Calu3 (cell line): ENCODE measurements at regions not wholly inside any gene's neighbourhood (a gene's known extent, or its start where the extent isn't known, plus 50 kb on each side); places are given as distances from the start of the nearest gene placed in this dataset.

Experiments used
- BruUV-seq: library from RNA; stranded (reverse); fragments of 400-500 nt; replicated peaks from 2 replicates; lab custom pipeline; 2021; lab: Mats Ljungman, UMichigan
- CTCF ChIA-PET: fragments of 300-600 bp; sonication (Branson Sonifier 250); formaldehyde crosslinking; loops from one replicate; lab custom pipeline; 2022; ENCODE audit warnings: antibody characterized with exemption; lab: Charles Lee
- DNase-seq: peaks from one replicate; pipeline ENCODE4 v3.0.0; 2022
- H3K27ac Mint-ChIP-seq: one replicate; pipeline ENCODE4 v1.8.0; 2022; ENCODE audit warnings: mixed read lengths; ENCODE audit not compliant: unreplicated experiment
- H3K27me3 Mint-ChIP-seq: one replicate; pipeline ENCODE4 v1.8.0; 2022; ENCODE audit warnings: mixed read lengths; ENCODE audit not compliant: unreplicated experiment
- H3K36me3 Mint-ChIP-seq: one replicate; pipeline ENCODE4 v1.8.0; 2022; ENCODE audit warnings: mild to moderate bottlenecking, moderate library complexity, mixed read lengths; ENCODE audit not compliant: insufficient read depth, unreplicated experiment
- H3K4me1 Mint-ChIP-seq: one replicate; pipeline ENCODE4 v1.8.0; 2022; ENCODE audit warnings: mild to moderate bottlenecking, low read depth, mixed read lengths; ENCODE audit not compliant: unreplicated experiment
- H3K4me3 Mint-ChIP-seq: one replicate; pipeline ENCODE4 v1.8.0; 2022; ENCODE audit warnings: mild to moderate bottlenecking, low read depth, moderate library complexity, mixed read lengths; ENCODE audit not compliant: unreplicated experiment
- H3K9me3 Mint-ChIP-seq: one replicate; pipeline ENCODE4 v1.8.0; 2022; ENCODE audit warnings: low read depth, mixed read lengths; ENCODE audit not compliant: unreplicated experiment
- CTCF ChIP-seq: fragments of 200-600 bp; IDR thresholded peaks from one replicate; pipeline ENCODE4 v1.8.0; 2022; ENCODE audit warnings: antibody characterized with exemption; ENCODE audit not compliant: unreplicated experiment
- intact Hi-C: fragments of 100-400 bp; cut with micrococcal nuclease; formaldehyde crosslinking; loops from one replicate; pipeline ENCODE4 v1.10.0; 2022; ENCODE audit not compliant: unreplicated experiment

GRCh38 chr2:12317814-12318426 is 398.8 kb upstream of the TRIB2 start:
- no peak for DNase-seq
- Mint-ChIP-seq H3K4me3 (no peak overlapping the region), H3K27ac (no peak overlapping the region), H3K36me3 (no peaks in the 10 kb centered on the region), H3K4me1 (no peaks in the 10 kb centered on the region), H3K27me3 (no peaks in the 10 kb centered on the region), H3K9me3 (no peaks in the 10 kb centered on the region)
- no peak for TF ChIP-seq CTCF
- intact Hi-C loops, result loop anchor here (10.0 kb wide), 1 partner anchor 453 kb away; no protein-coding TSS in a partner anchor
- CTCF ChIA-PET, result no interaction called here
- no TSS peak for BruUV-seq

- CTCF ChIA-PET, result no interaction called here
- no TSS peak for BruUV-seq
- no peak overlapping the region for H3K4me3 Mint-ChIP-seq
- no peak for DNase-seq
- H3K27me3 Mint-ChIP-seq, result no peaks in the 10 kb centered on the region
- intact Hi-C loops, result loop anchor here (10.0 kb wide), 1 partner anchor 454 kb away; no protein-coding TSS in a partner anchor
- H3K27ac Mint-ChIP-seq, result no peak overlapping the region
- H3K36me3 Mint-ChIP-seq, result no peaks in the 10 kb centered on the region
- no peaks in the 10 kb centered on the region for H3K4me1 Mint-ChIP-seq
- no peaks in the 10 kb centered on the region for H3K9me3 Mint-ChIP-seq
- no peak for TF ChIP-seq CTCF
These were observed 398.2 kb upstream of the TRIB2 start for GRCh38 chr2:12318427-12319057.

GRCh38 chr2:12320027-12320734 is 396.6 kb upstream of the TRIB2 start:
- CTCF ChIA-PET, result interaction anchor here (0.7 kb wide), 1 partner anchor 62 kb away, joined by 3 read pairs; no protein-coding TSS in a partner anchor
- no peak overlapping the region for H3K4me3 Mint-ChIP-seq

More at GRCh38 chr2:12320027-12320734, 396.6 kb upstream of the TRIB2 start:
- Mint-ChIP-seq H3K9me3 (no peaks in the 10 kb centered on the region), H3K27ac (no peak overlapping the region), H3K4me1 (no peaks in the 10 kb centered on the region), H3K27me3 (no peaks in the 10 kb centered on the region), H3K36me3 (no peaks in the 10 kb centered on the region)
- TF ChIP-seq CTCF, result no peak
- no peak for DNase-seq
- no TSS peak for BruUV-seq
- intact Hi-C loops, result no loop called here
